ENCODE measurements at regions not wholly inside any gene's neighbourhood (a gene's known extent, or its start where the extent isn't known, plus 50 kb on each side); places are given as distances from the start of the nearest gene placed in this dataset.

DNA sequence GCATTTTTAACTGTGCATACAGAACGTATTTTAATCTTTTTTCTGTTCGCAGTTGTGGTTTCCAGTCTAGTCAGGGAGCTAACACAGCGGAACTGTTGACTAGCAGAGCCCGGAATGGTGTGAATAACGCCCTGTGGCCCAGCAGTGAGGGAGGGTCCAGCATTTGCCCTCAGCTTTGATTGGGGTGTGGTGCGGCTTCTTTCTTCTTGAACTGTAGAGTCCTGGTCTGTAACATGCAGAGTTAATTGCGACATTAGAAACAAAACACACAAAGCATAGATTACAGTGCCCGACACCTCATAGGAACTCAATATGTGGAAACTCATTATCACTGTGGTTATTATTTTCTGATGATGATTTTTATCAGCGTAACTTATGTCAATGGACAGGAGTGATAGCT is 253.6 kb downstream of the SOX11 start:
- Histone ChIP-seq H3K9me3 (ENCODE audit: low read length) (no peaks in the 10 kb centered on the region), H3K4me1 (ENCODE audit: insufficient read depth, low read length) (no peaks in the 10 kb centered on the region), H4K20me1 (ENCODE audit: low read length) (no peaks in the 10 kb centered on the region), H3K9ac (ENCODE audit: low read length) (no peak overlapping the region), H3K4me2 (ENCODE audit: low read length) (no peak overlapping the region), H3F3A (ENCODE audit: low read length, unreplicated experiment) (no peaks in the 10 kb centered on the region), H3K27me3 (ENCODE audit: low read length) (no peaks in the 10 kb centered on the region), H3K4me3 (ENCODE audit: low read length) (no peak overlapping the region), H3K36me3 (ENCODE audit: low read depth, low read length) (no peaks in the 10 kb centered on the region), H3K9me2 (replicated peaks; ENCODE audit: low read length) (no peaks in the 10 kb centered on the region), H3K27ac (ENCODE audit: low read length) (no peak overlapping the region), H3K79me2 (ENCODE audit: low read length) (no peaks in the 10 kb centered on the region), H2AFZ (ENCODE audit: low read length) (no peak overlapping the region)
- CTCF ChIA-PET = no interaction called here
- ATAC-seq = no peak
- no peak for DNase-seq
- intact Hi-C loops (cut with micrococcal nuclease) = no loop called here
- TF ChIP-seq EZH2phosphoT487 (IDR thresholded peaks at IDR 0.05; ENCODE audit: borderline replicate concordance, low read length) (no peak), EZH2 (IDR thresholded peaks at IDR 0.05; ENCODE audit: low read length, unreplicated experiment) (no peak)
- TF ChIP-seq, protein P1, sequence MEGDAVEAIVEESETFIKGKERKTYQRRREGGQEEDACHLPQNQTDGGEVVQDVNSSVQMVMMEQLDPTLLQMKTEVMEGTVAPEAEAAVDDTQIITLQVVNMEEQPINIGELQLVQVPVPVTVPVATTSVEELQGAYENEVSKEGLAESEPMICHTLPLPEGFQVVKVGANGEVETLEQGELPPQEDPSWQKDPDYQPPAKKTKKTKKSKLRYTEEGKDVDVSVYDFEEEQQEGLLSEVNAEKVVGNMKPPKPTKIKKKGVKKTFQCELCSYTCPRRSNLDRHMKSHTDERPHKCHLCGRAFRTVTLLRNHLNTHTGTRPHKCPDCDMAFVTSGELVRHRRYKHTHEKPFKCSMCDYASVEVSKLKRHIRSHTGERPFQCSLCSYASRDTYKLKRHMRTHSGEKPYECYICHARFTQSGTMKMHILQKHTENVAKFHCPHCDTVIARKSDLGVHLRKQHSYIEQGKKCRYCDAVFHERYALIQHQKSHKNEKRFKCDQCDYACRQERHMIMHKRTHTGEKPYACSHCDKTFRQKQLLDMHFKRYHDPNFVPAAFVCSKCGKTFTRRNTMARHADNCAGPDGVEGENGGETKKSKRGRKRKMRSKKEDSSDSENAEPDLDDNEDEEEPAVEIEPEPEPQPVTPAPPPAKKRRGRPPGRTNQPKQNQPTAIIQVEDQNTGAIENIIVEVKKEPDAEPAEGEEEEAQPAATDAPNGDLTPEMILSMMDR (conservative IDR thresholded peaks at IDR 0.05; ENCODE audit: low read depth, low read length) = no peak
- BruUV-seq (replicated peaks) = no TSS peak
- POLR2A ChIA-PET (ENCODE audit: unreplicated experiment) = no interaction called here

DNA sequence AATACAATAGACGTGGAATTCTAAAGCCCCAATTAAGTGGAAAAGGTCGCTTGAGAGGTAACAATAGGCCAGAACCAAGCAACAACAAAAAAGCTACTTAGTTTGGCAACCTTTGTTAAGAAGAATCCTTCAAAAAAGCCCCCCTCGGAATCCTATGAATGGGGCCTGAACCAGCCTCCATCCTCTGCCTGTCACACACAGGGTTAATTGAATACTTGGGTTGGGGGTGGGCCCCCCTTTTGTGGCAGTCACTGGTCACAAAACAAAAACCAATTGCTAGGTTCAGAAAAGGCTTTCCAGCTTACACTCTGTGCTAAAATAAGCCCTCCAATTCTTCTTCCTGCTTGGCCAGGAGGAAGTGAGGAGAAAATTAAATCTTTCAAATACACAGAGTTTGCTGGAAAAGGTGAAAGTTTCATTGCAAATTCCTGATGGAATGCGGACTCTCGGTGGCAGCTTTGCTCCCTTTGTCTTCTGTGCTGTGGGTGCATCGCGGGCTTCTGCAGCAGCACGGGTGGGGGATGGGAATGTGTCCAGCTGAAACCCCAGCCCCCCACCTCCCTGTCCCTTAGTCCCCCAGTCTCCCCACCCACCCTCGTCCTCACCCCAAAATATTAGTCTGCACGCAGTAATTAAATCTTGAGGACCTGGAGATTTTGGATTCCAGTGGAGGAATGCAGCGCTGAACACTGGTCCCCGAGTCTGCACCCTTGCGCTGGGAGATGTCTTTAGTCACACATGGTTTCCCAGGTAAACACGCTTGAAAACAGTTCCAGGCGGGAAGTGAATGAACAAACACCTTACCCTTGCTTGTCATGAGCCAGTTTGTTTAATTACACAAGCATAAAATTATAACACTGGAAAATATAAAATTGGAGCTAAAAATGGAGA is 254.3 kb downstream of the SOX11 start:
- Histone ChIP-seq H3K9ac (ENCODE audit: low read length) (no peak overlapping the region), H3K4me2 (ENCODE audit: low read length) (no peak overlapping the region), H3K36me3 (ENCODE audit: low read depth, low read length) (no peaks in the 10 kb centered on the region), H4K20me1 (ENCODE audit: low read length) (no peaks in the 10 kb centered on the region), H3F3A (ENCODE audit: low read length, unreplicated experiment) (no peaks in the 10 kb centered on the region), H3K27me3 (ENCODE audit: low read length) (no peaks in the 10 kb centered on the region), H3K4me1 (ENCODE audit: insufficient read depth, low read length) (no peaks in the 10 kb centered on the region), H3K27ac (ENCODE audit: low read length) (no peak overlapping the region), H2AFZ (ENCODE audit: low read length) (no peak overlapping the region), H3K4me3 (ENCODE audit: low read length) (no peak overlapping the region), H3K79me2 (ENCODE audit: low read length) (no peaks in the 10 kb centered on the region), H3K9me3 (ENCODE audit: low read length) (no peaks in the 10 kb centered on the region), H3K9me2 (replicated peaks; ENCODE audit: low read length) (no peaks in the 10 kb centered on the region)
- DNase-seq (no peak), ATAC-seq (no peak)
- POLR2A ChIA-PET (ENCODE audit: unreplicated experiment) = no interaction called here
- intact Hi-C loops (cut with micrococcal nuclease) = no loop called here
- BruUV-seq (replicated peaks) = no TSS peak
- CTCF ChIA-PET = no interaction called here
- TF ChIP-seq, protein P1 (conservative IDR thresholded peaks at IDR 0.05; ENCODE audit: low read depth, low read length) = no peak
- TF ChIP-seq EZH2 (IDR thresholded peaks at IDR 0.05; ENCODE audit: low read length, unreplicated experiment) (no peak), EZH2phosphoT487 (IDR thresholded peaks at IDR 0.05; ENCODE audit: borderline replicate concordance, low read length) (no peak)

DNA sequence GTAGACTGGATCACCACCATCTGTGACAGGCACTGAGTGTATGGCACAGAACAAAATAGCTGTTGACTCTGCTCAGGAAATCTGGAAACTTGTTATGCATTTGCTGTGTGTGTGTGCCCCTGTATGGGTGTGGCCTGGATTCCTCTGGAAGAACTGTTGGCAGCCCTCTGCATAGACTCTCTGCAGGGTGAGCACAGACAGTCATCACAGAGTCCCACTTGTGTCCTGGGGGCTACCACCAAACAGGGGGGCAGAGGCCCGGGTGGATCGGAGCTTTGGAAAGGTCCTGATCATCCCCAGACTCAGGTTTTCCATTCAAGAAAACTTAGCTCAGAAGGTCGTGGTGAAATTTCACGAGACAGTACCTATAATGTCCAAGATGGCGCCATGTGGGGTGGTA is 258.6 kb downstream of the SOX11 start:
- no peaks in the 10 kb centered on the region for H3F3A ChIP-seq (ENCODE audit: low read length, unreplicated experiment)
- no TSS peak for BruUV-seq (replicated peaks)
- no peak overlapping the region for H3K27ac ChIP-seq (ENCODE audit: low read length)
- no peaks in the 10 kb centered on the region for H3K4me1 ChIP-seq (ENCODE audit: insufficient read depth, low read length)
- no peak for DNase-seq
- TF ChIP-seq, protein P1 (conservative IDR thresholded peaks at IDR 0.05; ENCODE audit: low read depth, low read length) = no peak
- TF ChIP-seq EZH2 (IDR thresholded peaks at IDR 0.05; ENCODE audit: low read length, unreplicated experiment) (no peak), EZH2phosphoT487 (IDR thresholded peaks at IDR 0.05; ENCODE audit: borderline replicate concordance, low read length) (no peak)
- no peaks in the 10 kb centered on the region for H3K36me3 ChIP-seq (ENCODE audit: low read depth, low read length)
- H3K9me2 ChIP-seq (replicated peaks; ENCODE audit: low read length) = no peaks in the 10 kb centered on the region
- H3K4me2 ChIP-seq (ENCODE audit: low read length) = no peak overlapping the region
- no peak overlapping the region for H3K9ac ChIP-seq (ENCODE audit: low read length)
- no peak overlapping the region for H2AFZ ChIP-seq (ENCODE audit: low read length)
- H3K27me3 ChIP-seq (ENCODE audit: low read length) = no peaks in the 10 kb centered on the region
- CTCF ChIA-PET = no interaction called here
- POLR2A ChIA-PET (ENCODE audit: unreplicated experiment) = no interaction called here
- no peak overlapping the region for H3K4me3 ChIP-seq (ENCODE audit: low read length)
- no peaks in the 10 kb centered on the region for H3K9me3 ChIP-seq (ENCODE audit: low read length)
- H4K20me1 ChIP-seq (ENCODE audit: low read length) = no peaks in the 10 kb centered on the region
- no peak for ATAC-seq
- intact Hi-C loops (cut with micrococcal nuclease) = no loop called here
- H3K79me2 ChIP-seq (ENCODE audit: low read length) = no peaks in the 10 kb centered on the region
